Nephron progenitor cell (in vitro differentiated cells): ENCODE measurements at regions not wholly inside any gene's neighbourhood (a gene's known extent, or its start where the extent isn't known, plus 50 kb on each side); places are given as distances from the start of the nearest gene placed in this dataset.

Source experiments
- DNase-seq: peaks from one replicate; pipeline ENCODE4 v3.0.0; 2021
- H3K27ac Mint-ChIP-seq: 2 replicates; pipeline ENCODE4 v1.8.0; 2021; ENCODE audit warnings: mild to moderate bottlenecking, moderate library complexity, mixed read lengths
- H3K27me3 Mint-ChIP-seq: 2 replicates; pipeline ENCODE4 v1.8.0; 2021; ENCODE audit warnings: mild to moderate bottlenecking, low read depth, mixed read lengths; ENCODE audit not compliant: poor library complexity
- H3K36me3 Mint-ChIP-seq: 2 replicates; pipeline ENCODE4 v1.8.0; 2021; ENCODE audit warnings: low read depth, mixed read lengths
- H3K4me1 Mint-ChIP-seq: 2 replicates; pipeline ENCODE4 v1.8.0; 2021; ENCODE audit warnings: mixed read lengths
- H3K4me3 Mint-ChIP-seq: 2 replicates; pipeline ENCODE4 v1.8.0; 2021; ENCODE audit warnings: mild to moderate bottlenecking, moderate library complexity, mixed read lengths
- H3K9me3 Mint-ChIP-seq: 2 replicates; pipeline ENCODE4 v1.8.0; 2021; ENCODE audit warnings: mild to moderate bottlenecking, moderate library complexity, mixed read lengths
- TF ChIP-seq, protein P1 (sequence below): fragments of 200-600 bp; sonication (generic); IDR thresholded peaks from 2 replicates; pipeline ENCODE4 v1.5.0; 2021; ENCODE audit warnings: antibody characterized with exemption

DNA sequence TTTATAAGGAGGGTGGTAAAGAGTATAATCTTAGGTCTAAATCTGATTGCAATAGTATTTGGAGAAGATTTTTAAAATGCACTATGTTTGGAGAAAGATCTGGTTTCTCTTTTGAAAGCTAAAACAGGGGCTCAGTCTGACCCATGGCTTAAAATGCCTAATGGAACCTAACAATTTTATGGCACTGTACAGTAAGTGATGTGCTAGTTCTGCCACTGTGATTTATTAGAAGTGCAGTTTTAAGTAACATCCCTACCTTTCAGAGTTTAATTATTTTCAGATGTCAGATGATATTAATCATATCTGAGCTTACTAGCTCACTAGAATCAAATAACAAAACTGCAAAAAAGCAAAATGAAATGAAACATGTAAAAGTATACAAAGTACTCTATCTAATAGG is 514.7 kb upstream of the KCND2 start:
- no peaks in the 10 kb centered on the region for H3K27me3 Mint-ChIP-seq
- TF ChIP-seq, protein P1, sequence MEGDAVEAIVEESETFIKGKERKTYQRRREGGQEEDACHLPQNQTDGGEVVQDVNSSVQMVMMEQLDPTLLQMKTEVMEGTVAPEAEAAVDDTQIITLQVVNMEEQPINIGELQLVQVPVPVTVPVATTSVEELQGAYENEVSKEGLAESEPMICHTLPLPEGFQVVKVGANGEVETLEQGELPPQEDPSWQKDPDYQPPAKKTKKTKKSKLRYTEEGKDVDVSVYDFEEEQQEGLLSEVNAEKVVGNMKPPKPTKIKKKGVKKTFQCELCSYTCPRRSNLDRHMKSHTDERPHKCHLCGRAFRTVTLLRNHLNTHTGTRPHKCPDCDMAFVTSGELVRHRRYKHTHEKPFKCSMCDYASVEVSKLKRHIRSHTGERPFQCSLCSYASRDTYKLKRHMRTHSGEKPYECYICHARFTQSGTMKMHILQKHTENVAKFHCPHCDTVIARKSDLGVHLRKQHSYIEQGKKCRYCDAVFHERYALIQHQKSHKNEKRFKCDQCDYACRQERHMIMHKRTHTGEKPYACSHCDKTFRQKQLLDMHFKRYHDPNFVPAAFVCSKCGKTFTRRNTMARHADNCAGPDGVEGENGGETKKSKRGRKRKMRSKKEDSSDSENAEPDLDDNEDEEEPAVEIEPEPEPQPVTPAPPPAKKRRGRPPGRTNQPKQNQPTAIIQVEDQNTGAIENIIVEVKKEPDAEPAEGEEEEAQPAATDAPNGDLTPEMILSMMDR = no peak
- H3K4me1 Mint-ChIP-seq = no peaks in the 10 kb centered on the region
- DNase-seq = no peak
- no peak overlapping the region for H3K27ac Mint-ChIP-seq
- H3K36me3 Mint-ChIP-seq = no peaks in the 10 kb centered on the region
- no peak overlapping the region for H3K4me3 Mint-ChIP-seq
- no peaks in the 10 kb centered on the region for H3K9me3 Mint-ChIP-seq

- TF ChIP-seq, protein P1 = no peak
- Mint-ChIP-seq H3K4me1 (no peaks in the 10 kb centered on the region), H3K27me3 (no peaks in the 10 kb centered on the region), H3K36me3 (no peaks in the 10 kb centered on the region), H3K4me3 (no peak overlapping the region), H3K27ac (no peak overlapping the region), H3K9me3 (no peaks in the 10 kb centered on the region)
- no peak for DNase-seq
These were observed 511.2 kb upstream of the KCND2 start for GRCh38 chr7:119761776-119762175.

GRCh38 chr7:119782286-119782685 is 490.7 kb upstream of the KCND2 start:
- Mint-ChIP-seq H3K9me3 (no peaks in the 10 kb centered on the region), H3K27ac (no peak overlapping the region), H3K27me3 (no peaks in the 10 kb centered on the region), H3K4me1 (no peaks in the 10 kb centered on the region), H3K4me3 (no peak overlapping the region), H3K36me3 (no peaks in the 10 kb centered on the region)
- TF ChIP-seq, protein P1 = no peak
- no peak for DNase-seq

- H3K4me1 Mint-ChIP-seq = no peaks in the 10 kb centered on the region
- TF ChIP-seq, protein P1 = no peak
- H3K9me3 Mint-ChIP-seq = no peaks in the 10 kb centered on the region
- no peak overlapping the region for H3K27ac Mint-ChIP-seq
- H3K36me3 Mint-ChIP-seq = no peaks in the 10 kb centered on the region
- no peaks in the 10 kb centered on the region for H3K27me3 Mint-ChIP-seq
- no peak for DNase-seq
- no peak overlapping the region for H3K4me3 Mint-ChIP-seq
These were observed 489.2 kb upstream of the KCND2 start for GRCh38 chr7:119783799-119784198.

GRCh38 chr7:119802147-119802546 is 470.8 kb upstream of the KCND2 start:
- no peak overlapping the region for H3K27ac Mint-ChIP-seq
- no peaks in the 10 kb centered on the region for H3K36me3 Mint-ChIP-seq
- no peak overlapping the region for H3K4me3 Mint-ChIP-seq
- no peak for DNase-seq
- H3K4me1 Mint-ChIP-seq = no peaks in the 10 kb centered on the region
- TF ChIP-seq, protein P1 = no peak
- no peaks in the 10 kb centered on the region for H3K9me3 Mint-ChIP-seq
- no peaks in the 10 kb centered on the region for H3K27me3 Mint-ChIP-seq

DNA sequence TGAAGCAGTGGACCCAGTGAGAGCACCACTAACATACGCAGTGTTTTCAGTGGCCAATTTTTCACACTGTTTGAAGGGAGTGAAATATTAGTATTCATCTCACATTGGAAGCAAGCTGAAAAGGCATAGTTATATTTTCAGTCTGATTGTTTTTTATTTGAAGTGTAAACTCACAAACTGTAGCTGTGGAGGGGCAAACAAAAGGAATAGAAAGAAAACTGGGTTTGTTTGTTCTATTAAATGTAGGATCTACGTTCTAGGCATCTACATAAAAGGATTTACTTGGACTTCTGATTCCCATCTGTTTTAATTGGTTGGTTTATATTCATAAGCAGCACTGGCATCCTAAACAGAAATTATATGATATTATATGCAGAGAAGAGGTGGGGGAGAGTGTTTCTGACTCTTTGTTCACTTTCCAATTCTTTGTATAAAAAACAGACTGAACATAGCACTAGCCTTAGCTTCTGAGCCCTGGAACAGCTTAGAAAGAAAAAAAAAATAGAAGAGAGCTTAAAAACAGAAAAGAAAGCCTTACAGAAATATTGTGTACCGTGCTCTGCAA is 447.8 kb upstream of the KCND2 start:
- Mint-ChIP-seq H3K27ac (no peak overlapping the region), H3K36me3 (no peaks in the 10 kb centered on the region), H3K9me3 (peaks cover 4% of the 10 kb centered on the region), H3K4me1 (no peaks in the 10 kb centered on the region), H3K4me3 (no peak overlapping the region), H3K27me3 (peaks cover 4% of the 10 kb centered on the region)
- DNase-seq = no peak
- TF ChIP-seq, protein P1 = no peak
